HepG2 (cell line): ENCODE measurements at regions not wholly inside any gene's neighbourhood (a gene's known extent, or its start where the extent isn't known, plus 50 kb on each side); places are given as distances from the start of the nearest gene placed in this dataset.

Experiments
- ATAC-seq: fragments of 200-7000 bp; cut with Tn5 transposase; 3 replicates; pipeline ENCODE4 v1.9.1; 2020; ENCODE audit warnings: mild to moderate bottlenecking, moderate library complexity
- BruUV-seq: library from RNA; stranded (reverse); fragments of 400-500 nt; replicated peaks from 2 replicates; lab custom pipeline; 2021; lab: Mats Ljungman, UMichigan
- CTCF ChIA-PET: fragments of 300-600 bp; formaldehyde crosslinking; extraction: SDS; loops from one replicate; lab custom pipeline; 2021; ENCODE audit warnings: low total read pairs, inconsistent platforms, low intra/inter-chr PET ratio; lab: Yijun Ruan, JAX
- POLR2A ChIA-PET: fragments of 350-600 bp; sonication (Branson Sonifier 250); formaldehyde crosslinking; loops from one replicate; lab custom pipeline; 2020; ENCODE audit warnings: antibody characterized with exemption, inconsistent platforms; lab: Yijun Ruan, JAX
- DNase-seq: peaks from one replicate; pipeline ENCODE4 v3.0.0-alpha.2; 2015; ENCODE audit warnings: low spot score
- FAIRE-seq: peaks from 3 replicates; lab custom pipeline; 2011; peaks lifted over from hg19 to GRCh38; lab: Jason Lieb, UNC
- H2AFZ ChIP-seq: one replicate; pipeline ENCODE4 v1.6.1; 2011; ENCODE audit warnings: low read length, inconsistent platforms
- H3K27ac ChIP-seq: fragments of 300-600 bp; 3 replicates; pipeline ENCODE4 v1.8.0; 2011; ENCODE audit warnings: mixed run types, mild to moderate bottlenecking, mixed read lengths, low read length, inconsistent platforms; ENCODE audit not compliant: insufficient read depth; ENCODE audit errors: extremely low read length
- H3K27me3 ChIP-seq, 2 experiments: fragments of 200-600 bp in 1 of 2; 2 replicates in 1 of 2; 3 replicates in 1 of 2; pipeline versions ENCODE4 v1.6.0 to v1.8.0; 2011; ENCODE audit warnings: low read length in 2 of 2, mild to moderate bottlenecking in 2 of 2, moderate library complexity in 2 of 2, inconsistent platforms in 1 of 2; ENCODE audit not compliant: insufficient read depth in 2 of 2, control insufficient read depth in 1 of 2
- H3K36me3 ChIP-seq, 2 experiments: fragments of 200-600 bp in 1 of 2; replicated peaks in 1 of 2; 2 replicates in 1 of 2; 3 replicates in 1 of 2; pipeline versions ENCODE4 v1.5.1 to v1.8.0; 2011; ENCODE audit warnings: low read length in 2 of 2, inconsistent platforms in 1 of 2; ENCODE audit not compliant: insufficient read depth in 2 of 2, control insufficient read depth in 1 of 2
- H3K4me1 ChIP-seq: 2 replicates; pipeline ENCODE4 v1.5.1; 2012; ENCODE audit warnings: low read length, inconsistent platforms; ENCODE audit not compliant: insufficient read depth
- H3K4me2 ChIP-seq: 2 replicates; pipeline ENCODE4 v1.6.0; 2011; ENCODE audit warnings: low read depth, low read length, inconsistent platforms
- H3K4me3 ChIP-seq, 3 experiments: fragments of 200-600 bp in 1 of 3; sonication (generic), shearing (Covaris generic) in 1 of 3; replicated peaks in 1 of 3; 2 replicates each; pipeline ENCODE4 v1.5.1; 2011 to 2016; ENCODE audit warnings: low read length in 3 of 3, inconsistent platforms in 2 of 3, low read depth in 2 of 3, mild to moderate bottlenecking in 2 of 3, control low read depth in 1 of 3, mixed read lengths in 1 of 3; ENCODE audit not compliant: insufficient read depth in 1 of 3
- H3K79me2 ChIP-seq: one replicate; pipeline ENCODE4 v1.6.1; 2011; ENCODE audit warnings: low read length, inconsistent platforms; ENCODE audit not compliant: insufficient read depth
- H3K9ac ChIP-seq: 2 replicates; pipeline ENCODE4 v1.6.0; 2011; ENCODE audit warnings: mild to moderate bottlenecking, low read depth, low read length, inconsistent platforms; ENCODE audit not compliant: insufficient read depth
- H3K9me3 ChIP-seq: 2 replicates; pipeline ENCODE4 v1.5.1; 2012; ENCODE audit warnings: mild to moderate bottlenecking, low read length
- H4K20me1 ChIP-seq: 2 replicates; pipeline ENCODE4 v1.6.0; 2011; ENCODE audit warnings: inconsistent platforms, mild to moderate bottlenecking, low read length, moderate library complexity; ENCODE audit not compliant: insufficient read depth
- E2F1 ChIP-seq: sonication (generic); formaldehyde crosslinking; IDR thresholded peaks from 2 replicates; pipeline ENCODE4 v1.5.0; 2020; ENCODE audit warnings: missing genetic modification reagents
- GMEB1 ChIP-seq: sonication (generic); formaldehyde crosslinking; IDR thresholded peaks from 2 replicates; pipeline ENCODE4 v1.5.1; 2020; ENCODE audit warnings: missing genetic modification reagents, mild to moderate bottlenecking, borderline replicate concordance
- U2AF1 ChIP-seq: fragments of 200-400 bp; formaldehyde crosslinking; optimal IDR thresholded peaks from 2 replicates; pipeline ENCODE3; 2017; ENCODE audit warnings: mild to moderate bottlenecking, low read depth, low read length
- WGBS: methylation state at CpG from one replicate; pipeline ENCODE4 v1.1.6; 2017; ENCODE audit warnings: low lambda C conversion rate; 5-methylcytosine and 5-hydroxymethylcytosine counted together
- in situ Hi-C: cut with HindIII; loops from 2 replicates; pipeline ENCODE4 v1.10.0; 2017; ENCODE audit warnings: low pct_unique_long_range_greater_than_20kb; ENCODE audit not compliant: extremely low pct_ligation_motif_present
- intact Hi-C: fragments of 100-400 bp; cut with micrococcal nuclease; formaldehyde crosslinking; loops from one replicate; pipeline ENCODE4 v1.10.0; 2022; ENCODE audit not compliant: unreplicated experiment
- TF ChIP-seq, protein P1 (sequence below): sonication (generic); formaldehyde crosslinking; IDR thresholded peaks from 2 replicates; pipeline ENCODE4 v1.4.0; 2020; ENCODE audit warnings: missing genetic modification reagents
- TF ChIP-seq, protein P2 (sequence below): sonication (generic); formaldehyde crosslinking; IDR thresholded peaks from 2 replicates; pipeline ENCODE4 v1.4.0; 2020; ENCODE audit warnings: missing genetic modification reagents; ENCODE audit errors: not compliant biosample characterization

- intact Hi-C loops (no loop called here), in situ Hi-C loops (no loop called here)
- H3K4me1 ChIP-seq = no peaks in the 10 kb centered on the region
- CTCF ChIA-PET = no interaction called here
- H3K36me3 ChIP-seq = no peaks in the 10 kb centered on the region
- no peak for ATAC-seq
- no TSS peak for BruUV-seq
- POLR2A ChIA-PET = no interaction called here
- H3K79me2 ChIP-seq = no peaks in the 10 kb centered on the region
- no peak overlapping the region for H3K27ac ChIP-seq
- TF ChIP-seq, protein P1, sequence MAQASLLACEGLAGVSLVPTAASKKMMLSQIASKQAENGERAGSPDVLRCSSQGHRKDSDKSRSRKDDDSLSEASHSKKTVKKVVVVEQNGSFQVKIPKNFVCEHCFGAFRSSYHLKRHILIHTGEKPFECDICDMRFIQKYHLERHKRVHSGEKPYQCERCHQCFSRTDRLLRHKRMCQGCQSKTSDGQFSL (CRISPR knock-in tag) = no peak
- TF ChIP-seq, protein P2, sequence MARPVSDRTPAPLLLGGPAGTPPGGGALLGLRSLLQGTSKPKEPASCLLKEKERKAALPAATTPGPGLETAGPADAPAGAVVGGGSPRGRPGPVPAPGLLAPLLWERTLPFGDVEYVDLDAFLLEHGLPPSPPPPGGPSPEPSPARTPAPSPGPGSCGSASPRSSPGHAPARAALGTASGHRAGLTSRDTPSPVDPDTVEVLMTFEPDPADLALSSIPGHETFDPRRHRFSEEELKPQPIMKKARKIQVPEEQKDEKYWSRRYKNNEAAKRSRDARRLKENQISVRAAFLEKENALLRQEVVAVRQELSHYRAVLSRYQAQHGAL (CRISPR knock-in tag) = no peak
- TF ChIP-seq E2F1 (CRISPR knock-in tag) (no peak), U2AF1 (no peak), GMEB1 (no peak)
- no peak for FAIRE-seq
- H3K4me3 ChIP-seq = no peak overlapping the region
- DNase-seq = no peak
- 48% methylated on average over 2 of the region's 2 CpGs for WGBS
- no peak overlapping the region for H3K4me2 ChIP-seq
- H3K27me3 ChIP-seq = no peaks in the 10 kb centered on the region
- peaks cover 10% of the 10 kb centered on the region; the same call in 1 of the 2 replicates for H3K9me3 ChIP-seq
- no peaks in the 10 kb centered on the region for H4K20me1 ChIP-seq
- no peak overlapping the region for H2AFZ ChIP-seq
- H3K9ac ChIP-seq = no peak overlapping the region
These were observed 664.1 kb upstream of the CAMK1G start for GRCh38 chr1:208919371-208919770.
